CD4-positive, CD25-positive, alpha-beta regulatory T cell (primary cell): ENCODE measurements at regions not wholly inside any gene's neighbourhood (a gene's known extent, or its start where the extent isn't known, plus 50 kb on each side); places are given as distances from the start of the nearest gene placed in this dataset.

Source experiments
- ATAC-seq, 2 donors: fragments of 150-1000 bp; cut with Tn5 transposase; one replicate each; pipeline ENCODE4 v1.10.0; 2021; ENCODE audit warnings: low read depth in 2 of 2, moderate number of reproducible peaks in 2 of 2, moderate library complexity in 1 of 2
- DNase-seq, 3 donors: peaks; one replicate each; pipeline versions ENCODE4 v3.0.0 to v3.0.0-alpha.2; 2012 to 2022; ENCODE audit warnings: mixed read lengths in 1 of 3
- H3K27ac ChIP-seq: one replicate; pipeline ENCODE4 v1.7.0; 2013; ENCODE audit warnings: mild to moderate bottlenecking, low read length; ENCODE audit not compliant: insufficient read depth, poor library complexity, severe bottlenecking
- H3K27me3 ChIP-seq: one replicate; pipeline ENCODE4 v1.7.0; 2013; ENCODE audit warnings: low read length; ENCODE audit not compliant: control insufficient read depth, insufficient read depth
- H3K36me3 ChIP-seq: one replicate; pipeline ENCODE4 v1.7.0; 2013; ENCODE audit warnings: mild to moderate bottlenecking, low read length, moderate library complexity; ENCODE audit not compliant: control insufficient read depth, insufficient read depth
- H3K4me1 ChIP-seq: 2 replicates; pipeline ENCODE4 v1.7.0; 2013; ENCODE audit warnings: mild to moderate bottlenecking, low read length; ENCODE audit not compliant: insufficient read depth, control insufficient read depth, poor library complexity, severe bottlenecking
- H3K4me3 ChIP-seq: one replicate; pipeline ENCODE4 v1.7.0; 2013; ENCODE audit warnings: low read depth, mild to moderate bottlenecking, low read length, moderate library complexity
- H3K9me3 ChIP-seq, 2 experiments: 1 replicate in 1 of 2; 2 replicates in 1 of 2; pipeline ENCODE4 v1.7.0; 2013; ENCODE audit warnings: low read length in 2 of 2, mild to moderate bottlenecking in 1 of 2, moderate library complexity in 1 of 2; ENCODE audit not compliant: control insufficient read depth in 2 of 2
- H3K27ac Mint-ChIP-seq, 3 donors: one replicate each; pipeline ENCODE4 v1.8.0; 2020 to 2022; ENCODE audit warnings: mild to moderate bottlenecking in 3 of 3, mixed read lengths in 3 of 3, moderate library complexity in 2 of 3
- H3K27me3 Mint-ChIP-seq: one replicate; pipeline ENCODE4 v1.8.0; 2022; ENCODE audit warnings: mild to moderate bottlenecking, mixed read lengths
- H3K36me3 Mint-ChIP-seq: one replicate; pipeline ENCODE4 v1.8.0; 2020; ENCODE audit warnings: mixed read lengths
- H3K4me1 Mint-ChIP-seq, 4 donors: one replicate each; pipeline ENCODE4 v1.8.0; 2020 to 2022; ENCODE audit warnings: mixed read lengths in 4 of 4, mild to moderate bottlenecking in 1 of 4
- H3K4me3 Mint-ChIP-seq, 4 donors: one replicate each; pipeline ENCODE4 v1.8.0; 2020 to 2022; ENCODE audit warnings: mild to moderate bottlenecking in 4 of 4, mixed read lengths in 4 of 4, moderate library complexity in 3 of 4
- H3K9me3 Mint-ChIP-seq, 7 donors: one replicate each; pipeline ENCODE4 v1.8.0; 2020 to 2022; ENCODE audit warnings: mixed read lengths in 7 of 7, mild to moderate bottlenecking in 3 of 7, moderate library complexity in 2 of 7

DNA sequence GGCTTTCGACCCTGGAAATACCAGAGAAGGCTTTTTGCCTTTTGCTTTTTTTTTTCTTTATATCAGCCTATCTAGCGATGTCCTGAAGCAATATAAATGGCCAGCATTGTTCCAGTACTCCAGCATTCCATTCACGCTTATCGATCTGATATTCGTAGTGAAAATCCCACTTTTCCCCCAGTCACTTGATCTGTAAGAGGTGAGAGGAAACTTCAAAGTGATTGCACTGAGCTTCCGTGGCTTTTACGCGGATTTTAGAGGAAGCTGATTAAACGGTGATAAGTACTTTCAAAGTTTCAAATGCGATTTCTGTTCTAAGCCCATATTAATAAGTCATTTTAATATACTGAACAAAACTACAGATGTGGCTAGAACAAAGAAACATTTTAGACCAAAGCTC is 725.5 kb downstream of the TRIML1 start:
- Mint-ChIP-seq H3K4me1 (no peaks in the 10 kb centered on the region), H3K27ac (no peak overlapping the region), H3K36me3 (no peaks in the 10 kb centered on the region), H3K9me3 (peaks cover 4 to 24% (median 12%) of the 10 kb centered on the region in 7 donors), H3K27me3 (no peaks in the 10 kb centered on the region), H3K4me3 (no peak overlapping the region)
- DNase-seq = no peak
- Histone ChIP-seq H3K4me3 (no peak overlapping the region), H3K36me3 (no peaks in the 10 kb centered on the region), H3K9me3 (no peaks in the 10 kb centered on the region), H3K27me3 (no peaks in the 10 kb centered on the region), H3K4me1 (no peaks in the 10 kb centered on the region), H3K27ac (no peak overlapping the region)
- no peak for ATAC-seq

DNA sequence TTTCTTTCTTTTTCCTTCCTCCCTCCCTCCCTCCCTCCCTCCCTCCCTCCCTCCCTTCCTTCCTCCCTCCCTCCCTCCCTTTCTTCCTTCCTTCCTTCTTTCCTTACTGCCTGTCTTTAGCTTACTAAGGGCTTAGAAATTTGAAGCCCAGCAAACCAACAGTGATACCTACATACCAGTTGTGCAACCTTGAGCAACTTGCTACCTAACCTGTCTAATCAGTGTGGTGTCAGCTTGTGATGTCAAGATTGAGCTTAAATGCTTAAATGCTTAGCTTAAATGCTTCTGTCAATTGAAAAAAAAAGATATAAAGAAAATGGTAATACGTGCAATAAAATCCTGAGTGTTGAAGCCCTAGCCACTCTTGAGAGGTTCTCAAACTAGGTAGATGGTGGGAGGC is 728.6 kb downstream of the TRIML1 start:
- DNase-seq (no peak), ATAC-seq (no peak)
- Histone ChIP-seq H3K4me3 (no peak overlapping the region), H3K4me1 (no peaks in the 10 kb centered on the region), H3K36me3 (no peaks in the 10 kb centered on the region), H3K9me3 (peaks cover 0 to 4% of the 10 kb centered on the region in 2 experiments), H3K27me3 (no peaks in the 10 kb centered on the region), H3K27ac (no peak overlapping the region)
- H3K9me3 Mint-ChIP-seq = peaks cover 4 to 26% (median 17%) of the 10 kb centered on the region in 7 donors
- H3K4me1 Mint-ChIP-seq = no peaks in the 10 kb centered on the region
- no peaks in the 10 kb centered on the region for H3K36me3 Mint-ChIP-seq
- H3K27me3 Mint-ChIP-seq = no peaks in the 10 kb centered on the region
- H3K4me3 Mint-ChIP-seq = no peak overlapping the region
- H3K27ac Mint-ChIP-seq = no peak overlapping the region

DNA sequence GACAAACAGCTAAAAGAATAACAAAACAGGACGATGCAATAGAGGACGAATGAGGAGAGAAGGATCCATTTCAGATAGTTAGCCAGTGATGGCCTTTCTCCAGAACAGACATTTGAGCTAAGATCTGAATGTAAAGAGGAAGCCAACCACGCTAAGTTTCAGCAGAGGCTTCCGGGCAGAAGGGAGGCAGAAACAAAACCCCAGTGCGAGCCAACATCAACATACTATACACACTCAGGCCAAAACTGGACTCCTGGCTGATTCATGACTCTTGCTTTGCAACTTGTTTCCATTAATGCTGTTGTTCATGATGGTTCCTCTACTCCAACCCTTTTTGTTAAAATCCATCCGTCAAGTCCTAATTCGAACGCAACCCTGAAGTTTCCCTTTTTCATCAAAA is 730.3 kb downstream of the TRIML1 start:
- peaks cover 4 to 23% (median 11%) of the 10 kb centered on the region in 7 donors for H3K9me3 Mint-ChIP-seq
- H3K36me3 ChIP-seq = no peaks in the 10 kb centered on the region
- no peaks in the 10 kb centered on the region for H3K27me3 ChIP-seq
- H3K36me3 Mint-ChIP-seq = no peaks in the 10 kb centered on the region
- H3K27ac ChIP-seq = no peak overlapping the region
- no peak overlapping the region for H3K4me3 ChIP-seq
- H3K4me1 ChIP-seq = no peaks in the 10 kb centered on the region
- H3K4me3 Mint-ChIP-seq = no peak overlapping the region
- H3K9me3 ChIP-seq = peaks cover 0 to 4% of the 10 kb centered on the region in 2 experiments
- ATAC-seq = no peak
- no peak for DNase-seq
- no peak overlapping the region for H3K27ac Mint-ChIP-seq
- H3K4me1 Mint-ChIP-seq = no peaks in the 10 kb centered on the region
- no peaks in the 10 kb centered on the region for H3K27me3 Mint-ChIP-seq

DNA sequence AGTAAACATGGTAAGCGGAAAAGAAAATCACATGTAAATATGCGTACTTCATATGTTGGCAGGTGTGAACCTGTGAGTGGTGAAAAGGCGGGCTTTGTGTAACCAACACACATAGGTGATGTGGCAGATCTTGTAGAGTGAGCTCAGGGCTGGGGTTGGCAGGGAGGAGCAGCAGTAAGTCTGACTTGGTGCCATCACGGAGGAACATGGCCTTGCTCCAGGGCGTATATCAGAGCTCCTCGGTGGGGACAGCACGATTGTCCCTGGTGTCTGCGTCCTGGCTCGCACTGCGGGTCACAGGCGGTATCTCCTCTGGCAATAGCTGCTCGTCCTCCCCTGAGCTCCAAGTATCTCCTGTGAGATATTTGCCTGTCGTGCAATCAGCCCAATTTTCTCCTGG is 733.6 kb downstream of the TRIML1 start:
- Mint-ChIP-seq H3K4me3 (no peak overlapping the region), H3K27me3 (no peaks in the 10 kb centered on the region), H3K27ac (no peak overlapping the region), H3K36me3 (no peaks in the 10 kb centered on the region), H3K9me3 (peaks cover 5 to 22% (median 9%) of the 10 kb centered on the region in 7 donors), H3K4me1 (no peaks in the 10 kb centered on the region)
- no peak for ATAC-seq
- Histone ChIP-seq H3K4me3 (no peak overlapping the region), H3K9me3 (peaks cover 0 to 4% of the 10 kb centered on the region in 2 experiments), H3K4me1 (no peaks in the 10 kb centered on the region), H3K27me3 (no peaks in the 10 kb centered on the region), H3K36me3 (no peaks in the 10 kb centered on the region), H3K27ac (no peak overlapping the region)
- no peak for DNase-seq

DNA sequence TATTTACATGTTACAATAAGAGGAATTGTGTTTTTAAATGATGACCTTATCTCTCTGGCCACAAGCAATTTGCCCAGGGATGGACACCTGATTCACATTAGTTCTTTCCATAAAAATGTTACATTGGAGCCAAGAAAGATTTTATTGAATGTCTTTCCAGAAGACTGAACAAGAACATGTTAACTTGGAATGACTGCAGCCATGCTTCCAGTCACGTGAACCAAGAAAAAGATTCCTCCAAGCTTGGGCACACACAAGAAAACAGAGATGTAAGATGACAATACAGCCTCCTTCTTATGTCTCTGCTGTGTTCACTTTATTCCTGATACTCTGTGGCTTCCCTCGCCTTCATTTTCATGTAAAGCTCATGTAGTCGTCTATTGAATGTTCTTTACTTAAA is 737.6 kb downstream of the TRIML1 start:
- Histone ChIP-seq H3K36me3 (no peaks in the 10 kb centered on the region), H3K4me1 (no peaks in the 10 kb centered on the region), H3K27ac (no peak overlapping the region), H3K9me3 (peaks cover 0 to 2% of the 10 kb centered on the region in 2 experiments), H3K4me3 (no peak overlapping the region), H3K27me3 (no peaks in the 10 kb centered on the region)
- Mint-ChIP-seq H3K4me1 (no peaks in the 10 kb centered on the region), H3K27me3 (no peaks in the 10 kb centered on the region), H3K27ac (no peak overlapping the region), H3K9me3 (peaks cover 3 to 19% (median 8%) of the 10 kb centered on the region in 7 donors), H3K36me3 (no peaks in the 10 kb centered on the region), H3K4me3 (no peak overlapping the region)
- ATAC-seq (no peak), DNase-seq (no peak)

DNA sequence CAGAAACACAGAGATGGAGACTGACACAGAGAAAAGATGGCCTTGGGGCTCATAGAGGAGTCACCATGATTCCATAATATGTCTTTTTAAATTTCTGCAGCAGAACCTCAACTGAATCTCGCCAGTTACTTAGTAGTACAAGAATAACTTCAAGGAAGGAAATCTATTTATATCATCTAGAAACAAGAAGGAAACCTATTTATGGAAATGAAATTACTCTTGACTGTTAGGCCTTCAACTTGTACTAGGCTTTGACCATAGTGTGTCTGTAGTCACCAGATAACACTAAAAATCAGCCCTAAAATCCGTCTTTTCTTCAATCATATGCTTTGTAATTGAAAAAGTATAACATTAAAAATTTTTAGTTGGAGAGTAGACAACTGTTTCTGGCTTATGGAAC is 740.4 kb downstream of the TRIML1 start:
- H3K9me3 ChIP-seq = no peaks in the 10 kb centered on the region
- Mint-ChIP-seq H3K36me3 (no peaks in the 10 kb centered on the region), H3K4me1 (no peaks in the 10 kb centered on the region), H3K27me3 (no peaks in the 10 kb centered on the region), H3K9me3 (peaks cover 0 to 19% (median 8%) of the 10 kb centered on the region in 7 donors), H3K4me3 (no peak overlapping the region), H3K27ac (no peak overlapping the region)
- DNase-seq (no peak), ATAC-seq (no peak)
- no peaks in the 10 kb centered on the region for H3K36me3 ChIP-seq
- no peaks in the 10 kb centered on the region for H3K27me3 ChIP-seq
- no peak overlapping the region for H3K4me3 ChIP-seq
- H3K4me1 ChIP-seq = no peaks in the 10 kb centered on the region
- no peak overlapping the region for H3K27ac ChIP-seq

DNA sequence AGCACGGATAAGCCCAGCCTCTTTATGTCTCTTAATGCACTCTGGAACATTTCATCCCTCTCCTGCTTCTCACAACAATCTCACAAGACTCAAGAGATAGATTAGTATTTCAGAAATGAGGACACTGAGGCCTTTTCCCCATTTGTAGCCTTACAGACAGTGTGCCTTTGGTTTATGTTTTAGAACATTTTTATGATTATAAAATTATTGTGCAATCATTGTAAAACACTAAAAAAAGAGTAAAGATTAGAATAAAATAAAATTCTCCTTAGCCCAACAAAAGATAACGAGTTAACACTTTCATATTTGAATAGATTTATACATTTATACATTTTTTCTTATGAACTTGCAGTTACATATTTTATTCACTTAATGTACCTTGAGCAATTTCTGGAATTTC is 748.7 kb downstream of the TRIML1 start:
- no peaks in the 10 kb centered on the region for H3K27me3 Mint-ChIP-seq
- Histone ChIP-seq H3K4me3 (no peak overlapping the region), H3K4me1 (no peaks in the 10 kb centered on the region), H3K36me3 (no peaks in the 10 kb centered on the region), H3K27ac (no peak overlapping the region), H3K9me3 (no peaks in the 10 kb centered on the region), H3K27me3 (no peaks in the 10 kb centered on the region)
- H3K36me3 Mint-ChIP-seq = no peaks in the 10 kb centered on the region
- no peak overlapping the region for H3K4me3 Mint-ChIP-seq
- ATAC-seq (no peak), DNase-seq (no peak)
- H3K4me1 Mint-ChIP-seq = no peaks in the 10 kb centered on the region
- H3K9me3 Mint-ChIP-seq = peaks cover 5 to 16% (median 7%) of the 10 kb centered on the region in 7 donors
- H3K27ac Mint-ChIP-seq = no peak overlapping the region

DNA sequence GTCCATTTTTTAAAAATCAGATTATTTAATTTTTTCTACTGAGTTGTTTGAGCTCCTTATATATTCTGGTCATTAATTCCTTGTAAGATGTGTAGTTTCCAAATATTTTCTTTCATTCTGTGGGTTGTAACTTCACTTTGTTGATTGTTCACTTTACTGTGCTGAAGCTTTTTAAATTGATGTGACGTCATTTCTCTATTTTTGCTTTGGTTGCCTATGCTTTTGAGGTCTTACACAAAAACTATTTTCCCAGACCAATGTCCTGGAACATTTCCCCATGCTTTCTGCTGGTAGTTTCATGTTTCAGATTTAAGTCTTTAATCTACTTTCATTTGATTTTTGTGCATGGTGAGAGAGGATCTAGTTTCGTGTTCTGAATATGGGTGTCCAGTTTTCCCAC is 753.6 kb downstream of the TRIML1 start:
- H3K27me3 Mint-ChIP-seq = no peaks in the 10 kb centered on the region
- peaks cover 4 to 25% (median 6%) of the 10 kb centered on the region in 7 donors for H3K9me3 Mint-ChIP-seq
- no peaks in the 10 kb centered on the region for H3K4me1 ChIP-seq
- H3K27ac ChIP-seq = no peak overlapping the region
- H3K36me3 Mint-ChIP-seq = no peaks in the 10 kb centered on the region
- no peaks in the 10 kb centered on the region for H3K9me3 ChIP-seq
- no peak overlapping the region for H3K27ac Mint-ChIP-seq
- ATAC-seq = no peak
- H3K27me3 ChIP-seq = no peaks in the 10 kb centered on the region
- no peak overlapping the region for H3K4me3 ChIP-seq
- no peak for DNase-seq
- no peaks in the 10 kb centered on the region for H3K4me1 Mint-ChIP-seq
- H3K36me3 ChIP-seq = no peaks in the 10 kb centered on the region
- H3K4me3 Mint-ChIP-seq = no peak overlapping the region
